HCT116 (cell line): ENCODE measurements at regions not wholly inside any gene's neighbourhood (a gene's known extent, or its start where the extent isn't known, plus 50 kb on each side); places are given as distances from the start of the nearest gene placed in this dataset.
A peak's percentile ranks its signal among the peaks of the same experiment; 100 is the strongest.

Experiments
- ATAC-seq: fragments of 200-7000 bp; cut with Tn5 transposase; 2 replicates; pipeline ENCODE4 v1.9.1; 2020; ENCODE audit warnings: mild to moderate bottlenecking, moderate library complexity
- BruUV-seq: library from RNA; stranded (reverse); fragments of 400-500 nt; replicated peaks from 2 replicates; lab custom pipeline; 2021; lab: Mats Ljungman, UMichigan
- CTCF ChIA-PET: fragments of 300-600 bp; sonication (Branson Sonifier 250); formaldehyde crosslinking; loops from one replicate; lab custom pipeline; 2021; ENCODE audit warnings: antibody characterized with exemption; lab: Charles Lee
- POLR2A ChIA-PET: fragments of 300-600, 350-600 bp; sonication (Branson Sonifier 250); formaldehyde crosslinking; loops from one replicate; lab custom pipeline; 2021; ENCODE audit warnings: antibody characterized with exemption; lab: Charles Lee
- RAD21 ChIA-PET, 2 experiments: fragments of 300-600 bp; sonication (Branson Sonifier 250); formaldehyde crosslinking; loops; one replicate each; lab custom pipeline; 2023; ENCODE audit warnings: low total read pairs in 2 of 2; ENCODE audit not compliant: uncharacterized antibody in 2 of 2, unreplicated experiment in 2 of 2, low non-redundant PET in 1 of 2; lab: Charles Lee
- DNase-seq: peaks from one replicate; pipeline ENCODE4 v3.0.0-alpha.2; 2010; ENCODE audit warnings: low read depth, low spot score
- H2AFZ ChIP-seq: fragments of 200-600 bp; shearing (Covaris generic), sonication (generic); 2 replicates; pipeline ENCODE4 v1.6.1; 2017; ENCODE audit warnings: low read depth, mixed run types, mixed read lengths, antibody characterized with exemption, low read length; ENCODE audit not compliant: poor library complexity, severe bottlenecking
- H3K27ac ChIP-seq: 2 replicates; pipeline ENCODE4 v1.5.1; 2012; ENCODE audit warnings: low read depth, low read length
- H3K27me3 ChIP-seq: fragments of 200-600 bp; sonication (generic); 2 replicates; pipeline ENCODE4 v1.6.1; 2016; ENCODE audit warnings: mixed run types, low read length, mixed read lengths; ENCODE audit not compliant: insufficient read depth
- H3K36me3 ChIP-seq, 2 experiments: fragments of 200-500 bp in 1 of 2; fragments of 200-600 bp in 1 of 2; sonication (Bioruptor generic) in 1 of 2; sonication (generic) in 1 of 2; 2 replicates each; pipeline versions ENCODE4 v1.5.1 to v1.6.1; 2014 to 2016; ENCODE audit warnings: low read length in 2 of 2, inconsistent platforms in 1 of 2, mixed read lengths in 1 of 2, mixed run types in 1 of 2; ENCODE audit not compliant: insufficient read depth in 2 of 2, control insufficient read depth in 1 of 2
- H3K4me1 ChIP-seq, 2 experiments: fragments of 200-600 bp in 1 of 2; sonication (generic) in 1 of 2; 2 replicates each; pipeline versions ENCODE4 v1.5.1 to v1.6.1; 2012 to 2017; ENCODE audit warnings: low read length in 2 of 2, inconsistent platforms in 1 of 2, mild to moderate bottlenecking in 1 of 2, mixed read lengths in 1 of 2, mixed run types in 1 of 2, moderate library complexity in 1 of 2; ENCODE audit not compliant: insufficient read depth in 2 of 2, control insufficient read depth in 1 of 2
- H3K4me2 ChIP-seq: fragments of 200-600 bp; sonication (generic); 2 replicates; pipeline ENCODE4 v1.6.1; 2017; ENCODE audit warnings: mixed run types, low read length, mixed read lengths
- H3K4me3 ChIP-seq, 2 experiments: fragments of 200-600 bp in 1 of 2; sonication (generic) in 1 of 2; replicated peaks in 1 of 2; 2 replicates each; pipeline ENCODE4 v1.5.1; 2011 to 2016; ENCODE audit warnings: low read length in 2 of 2, control low read depth in 1 of 2, low read depth in 1 of 2, mild to moderate bottlenecking in 1 of 2, mixed read lengths in 1 of 2, mixed run types in 1 of 2
- H3K79me2 ChIP-seq: fragments of 200-600 bp; sonication (generic); 2 replicates; pipeline ENCODE4 v1.6.1; 2017; ENCODE audit warnings: mild to moderate bottlenecking, mixed run types, low read length, moderate library complexity, mixed read lengths; ENCODE audit not compliant: insufficient read depth
- H3K9ac ChIP-seq: fragments of 200-600 bp; sonication (generic); 2 replicates; pipeline ENCODE4 v1.6.1; 2016; ENCODE audit warnings: low read length, mixed read lengths
- H3K9me2 ChIP-seq: fragments of 200-600 bp; sonication (generic), shearing (Covaris generic); 2 replicates; pipeline ENCODE4 v1.6.1; 2017; ENCODE audit warnings: mixed run types, mild to moderate bottlenecking, moderate library complexity; ENCODE audit not compliant: insufficient read depth
- H3K9me3 ChIP-seq, 2 experiments: fragments of 200-500 bp in 1 of 2; fragments of 200-600 bp in 1 of 2; sonication (Bioruptor generic) in 1 of 2; sonication (generic) in 1 of 2; 2 replicates each; pipeline ENCODE4 v1.6.1; 2014 to 2017; ENCODE audit warnings: low read length in 2 of 2, mixed read lengths in 2 of 2, inconsistent platforms in 1 of 2, low read depth in 1 of 2, mild to moderate bottlenecking in 1 of 2, mixed run types in 1 of 2, moderate library complexity in 1 of 2; ENCODE audit not compliant: control insufficient read depth in 1 of 2, insufficient read depth in 1 of 2
- H4K20me1 ChIP-seq: fragments of 200-600 bp; sonication (generic), shearing (Covaris generic); 2 replicates; pipeline ENCODE4 v1.6.1; 2017; ENCODE audit warnings: mixed run types, mild to moderate bottlenecking, moderate library complexity; ENCODE audit not compliant: insufficient read depth
- EZH2 ChIP-seq: fragments of 200-600 bp; sonication (generic); IDR thresholded peaks from 2 replicates; pipeline ENCODE4 v1.6.1; 2017; ENCODE audit warnings: antibody characterized with exemption, mixed run types
- FOSL1 ChIP-seq: IDR thresholded peaks from 2 replicates; pipeline ENCODE4 v1.6.1; 2012; ENCODE audit warnings: low read depth
- JUND ChIP-seq: IDR thresholded peaks from 2 replicates; pipeline ENCODE4 v1.6.1; 2012
- POLR2A ChIP-seq: IDR thresholded peaks from 2 replicates; pipeline ENCODE4 v1.7.0; 2011; ENCODE audit warnings: borderline replicate concordance; ENCODE audit not compliant: insufficient read depth, insufficient read length; ENCODE audit errors: extremely low read depth
- RAD21 ChIP-seq: IDR thresholded peaks from 2 replicates; pipeline ENCODE4 v1.6.1; 2012; ENCODE audit warnings: low read depth, mild to moderate bottlenecking
- REST ChIP-seq: IDR thresholded peaks from 2 replicates; pipeline ENCODE4 v1.6.1; 2012; ENCODE audit warnings: low read depth
- SIN3A ChIP-seq: IDR thresholded peaks from 2 replicates; pipeline ENCODE4 v1.6.1; 2012; ENCODE audit warnings: low read depth
- TCF7L2 ChIP-seq: IDR thresholded peaks from 2 replicates; pipeline ENCODE4 v1.7.0; 2011; ENCODE audit warnings: borderline replicate concordance, inconsistent platforms; ENCODE audit not compliant: insufficient read depth, insufficient read length; ENCODE audit errors: extremely low read depth
- ZFX ChIP-seq: fragments of 450-650 bp; IDR thresholded peaks from 2 replicates; pipeline ENCODE4 v1.6.1; 2017
- ZNF274 ChIP-seq: fragments of 200-500 bp; sonication (Bioruptor generic); IDR thresholded peaks from 2 replicates; pipeline ENCODE4 v1.6.1; 2014; ENCODE audit warnings: mild to moderate bottlenecking, low read depth, low read length, inconsistent platforms
- intact Hi-C: fragments of 100-400 bp; cut with micrococcal nuclease; formaldehyde crosslinking; loops from 2 replicates; pipeline ENCODE4 v1.10.0; 2022
- TF ChIP-seq, protein P1 (sequence below), 3 experiments: fragments of 200-600 bp in 1 of 3; sonication (generic) in 1 of 3; IDR thresholded peaks in 2 of 3; conservative IDR thresholded peaks in 1 of 3; 2 replicates each; pipeline ENCODE4 v1.5.1; 2012 to 2017; ENCODE audit warnings: low read depth in 2 of 3, low read length in 2 of 3, antibody characterized with exemption in 1 of 3, borderline replicate concordance in 1 of 3, control low read depth in 1 of 3, mild to moderate bottlenecking in 1 of 3, mixed read lengths in 1 of 3, mixed run types in 1 of 3, moderate library complexity in 1 of 3; ENCODE audit not compliant: insufficient read depth in 1 of 3
- TF ChIP-seq, protein P2 (sequence below): IDR thresholded peaks from 2 replicates; pipeline ENCODE4 v1.6.1; 2012

- ChIA-PET CTCF (no interaction called here), POLR2A (no interaction called here), RAD21 (no interaction called here)
- no peak for DNase-seq
- BruUV-seq, result no TSS peak
- Histone ChIP-seq H3K4me2 (no peak overlapping the region), H3K36me3 (no peaks in the 10 kb centered on the region), H3K4me3 (no peak overlapping the region), H3K27me3 (no peaks in the 10 kb centered on the region), H3K4me1 (no peaks in the 10 kb centered on the region), H4K20me1 (no peaks in the 10 kb centered on the region), H3K27ac (no peak overlapping the region), H3K9ac (no peak overlapping the region), H3K9me2 (no peaks in the 10 kb centered on the region), H3K9me3 (no peaks in the 10 kb centered on the region; a peak in 1 of 4 replicates), H2AFZ (no peak overlapping the region), H3K79me2 (no peaks in the 10 kb centered on the region)
- intact Hi-C loops, result no loop called here
- TF ChIP-seq, protein P1, sequence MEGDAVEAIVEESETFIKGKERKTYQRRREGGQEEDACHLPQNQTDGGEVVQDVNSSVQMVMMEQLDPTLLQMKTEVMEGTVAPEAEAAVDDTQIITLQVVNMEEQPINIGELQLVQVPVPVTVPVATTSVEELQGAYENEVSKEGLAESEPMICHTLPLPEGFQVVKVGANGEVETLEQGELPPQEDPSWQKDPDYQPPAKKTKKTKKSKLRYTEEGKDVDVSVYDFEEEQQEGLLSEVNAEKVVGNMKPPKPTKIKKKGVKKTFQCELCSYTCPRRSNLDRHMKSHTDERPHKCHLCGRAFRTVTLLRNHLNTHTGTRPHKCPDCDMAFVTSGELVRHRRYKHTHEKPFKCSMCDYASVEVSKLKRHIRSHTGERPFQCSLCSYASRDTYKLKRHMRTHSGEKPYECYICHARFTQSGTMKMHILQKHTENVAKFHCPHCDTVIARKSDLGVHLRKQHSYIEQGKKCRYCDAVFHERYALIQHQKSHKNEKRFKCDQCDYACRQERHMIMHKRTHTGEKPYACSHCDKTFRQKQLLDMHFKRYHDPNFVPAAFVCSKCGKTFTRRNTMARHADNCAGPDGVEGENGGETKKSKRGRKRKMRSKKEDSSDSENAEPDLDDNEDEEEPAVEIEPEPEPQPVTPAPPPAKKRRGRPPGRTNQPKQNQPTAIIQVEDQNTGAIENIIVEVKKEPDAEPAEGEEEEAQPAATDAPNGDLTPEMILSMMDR (IDR thresholded peaks at IDR 0.05 in 2 of 3, conservative IDR thresholded peaks at IDR 0.05 in 1 of 3; ENCODE audit: borderline replicate concordance in 1 of 3, insufficient read depth in 1 of 3, low read depth in 2 of 3, low read length in 2 of 3), result peak; percentile 25 to 47 (median 47); a peak in 3 of 6 replicates
- TF ChIP-seq ZFX, result no peak
- TF ChIP-seq RAD21, result peak; percentile 31; the same call in 1 of the 2 replicates
- ATAC-seq, result peak; percentile 59; the same call in 1 of the 2 replicates
These were observed 179.0 kb upstream of the IGF1 start for GRCh38 chr12:102659200-102659911.

GRCh38 chr12:102653406-102653805, 173.0 kb upstream of the IGF1 start:
- no peak overlapping the region for H3K9ac ChIP-seq
- BruUV-seq, result no TSS peak
- no peaks in the 10 kb centered on the region for H3K9me2 ChIP-seq
- no peak overlapping the region for H2AFZ ChIP-seq
- no peak overlapping the region for H3K4me2 ChIP-seq
- no peaks in the 10 kb centered on the region for H3K36me3 ChIP-seq
- RAD21 ChIA-PET, result no interaction called here
- CTCF ChIA-PET, result no interaction called here
- H3K4me3 ChIP-seq, result no peak overlapping the region
- ATAC-seq (no peak), DNase-seq (no peak)
- intact Hi-C loops, result no loop called here
- H3K27me3 ChIP-seq, result peaks cover 11% of the 10 kb centered on the region; the same call in 1 of the 2 replicates
- H3K27ac ChIP-seq, result no peak overlapping the region
- H3K79me2 ChIP-seq, result no peaks in the 10 kb centered on the region
- no peaks in the 10 kb centered on the region; a peak in 1 of 4 replicates for H3K9me3 ChIP-seq
- H4K20me1 ChIP-seq, result no peaks in the 10 kb centered on the region
- POLR2A ChIA-PET, result no interaction called here
- no peaks in the 10 kb centered on the region for H3K4me1 ChIP-seq
- TF ChIP-seq FOSL1 (no peak), JUND (no peak), TCF7L2 (no peak), REST (no peak), SIN3A (no peak), EZH2 (no peak), RAD21 (no peak), ZNF274 (no peak), POLR2A (no peak)
- TF ChIP-seq, protein P2, sequence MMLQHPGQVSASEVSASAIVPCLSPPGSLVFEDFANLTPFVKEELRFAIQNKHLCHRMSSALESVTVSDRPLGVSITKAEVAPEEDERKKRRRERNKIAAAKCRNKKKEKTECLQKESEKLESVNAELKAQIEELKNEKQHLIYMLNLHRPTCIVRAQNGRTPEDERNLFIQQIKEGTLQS, result no peak
